Stimulated activated CD8-positive, alpha-beta memory T cell treated with anti-CD3 and anti-CD28 coated beads, Interleukin-12 subunit alpha, Interleukin-12 subunit beta, amount 100 ng/mL, for 4 hours (primary cell): ENCODE measurements at regions not wholly inside any gene's neighbourhood (a gene's known extent, or its start where the extent isn't known, plus 50 kb on each side); places are given as distances from the start of the nearest gene placed in this dataset.
"Not testable (repeated sequence)": the region's sequence is repeated elsewhere in the genome, so short reads cannot be mapped to it uniquely, and the experiment has no call there.

ENCODE experiments used
- DNase-seq: peaks from one replicate; pipeline ENCODE4 v3.0.0-alpha.2; 2020; ENCODE audit warnings: low read depth

DNA sequence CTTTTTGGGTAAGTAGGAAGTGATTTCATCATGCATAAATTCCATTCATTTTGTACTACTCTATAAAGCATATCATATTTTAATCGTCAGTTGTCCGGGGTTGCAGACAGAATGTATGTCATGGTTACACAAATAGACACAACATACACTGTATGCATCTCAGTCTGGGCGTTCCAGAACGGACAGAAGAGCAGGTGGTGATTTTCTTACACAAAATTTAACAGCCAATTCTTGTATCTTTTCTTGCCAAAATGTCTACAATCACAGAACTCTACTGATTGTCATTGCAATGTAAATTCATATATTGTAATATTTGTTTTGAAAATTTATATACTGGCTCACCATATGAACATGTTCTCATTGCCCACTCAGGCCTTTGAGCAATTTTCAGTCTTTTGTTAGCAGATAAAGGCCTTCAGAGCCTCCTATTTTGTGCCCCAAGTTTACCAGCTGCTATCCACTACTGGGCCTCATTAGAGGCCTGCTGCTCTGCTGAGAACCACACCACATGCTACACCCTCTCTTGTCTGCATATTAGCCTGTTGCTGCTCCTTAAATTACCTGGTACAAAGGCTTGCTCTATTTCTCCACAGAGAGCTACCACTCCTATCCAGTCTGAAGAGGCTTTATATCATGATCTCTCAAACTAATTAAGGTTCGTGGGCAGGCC, 61.5 kb downstream of the PRDM13 start:
- no peak for DNase-seq

DNA sequence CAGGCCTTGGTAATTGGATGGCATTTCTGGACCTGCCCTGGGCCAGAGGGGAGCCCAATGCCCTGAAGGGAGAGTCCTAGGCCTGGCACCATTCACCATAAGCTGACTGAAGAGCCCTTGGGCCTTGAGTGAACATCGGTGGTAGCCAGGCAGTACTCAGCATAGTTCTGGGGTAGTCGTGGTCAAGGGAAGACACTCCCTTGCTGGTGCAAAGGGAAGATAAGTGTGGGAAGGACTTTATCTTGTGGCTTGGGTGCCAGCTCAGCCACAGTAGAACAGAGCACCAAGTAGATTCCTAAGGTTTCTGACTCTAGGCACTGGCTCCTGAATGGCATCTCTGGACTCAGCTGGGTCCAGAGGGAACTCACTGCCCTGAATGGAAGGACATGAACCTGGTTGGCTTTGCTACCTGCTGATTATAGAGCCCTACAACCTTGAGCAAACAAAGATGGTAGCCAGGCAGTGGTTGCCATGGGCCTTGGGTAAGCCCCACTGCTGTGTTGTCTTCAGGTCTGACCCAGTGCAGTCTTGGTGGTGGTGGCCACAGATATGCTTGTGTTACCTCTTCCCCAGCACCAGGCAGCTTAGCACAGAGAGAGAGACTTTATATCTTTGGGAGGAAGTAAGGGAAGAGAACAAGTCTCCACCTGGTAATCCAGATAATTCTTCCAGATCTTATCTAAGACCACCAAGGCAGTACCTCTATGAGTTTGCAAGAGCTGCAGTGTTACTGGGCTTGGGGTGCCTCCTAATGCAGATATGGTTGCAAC, 83.5 kb downstream of the PRDM13 start:
- no peak for DNase-seq

DNA sequence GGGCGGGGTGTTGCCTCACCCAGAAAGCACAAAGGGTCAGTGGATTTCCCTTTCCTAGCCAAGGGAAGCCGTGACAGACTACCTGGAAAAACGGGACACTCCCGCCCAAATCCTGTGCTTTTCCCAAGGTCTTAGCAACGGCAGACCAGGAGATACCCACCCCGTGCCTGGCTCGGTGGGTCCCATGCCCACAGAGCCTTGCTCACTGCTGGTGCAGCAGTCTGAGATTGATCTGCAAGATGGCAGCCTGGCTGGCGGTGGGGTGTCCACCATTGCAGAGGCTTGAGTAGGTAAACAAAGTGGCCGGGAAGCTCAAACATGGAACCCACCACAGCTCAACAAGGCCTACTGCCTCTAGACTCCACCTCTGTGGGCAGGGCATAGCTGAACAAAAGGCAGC, 95.7 kb downstream of the PRDM13 start:
- DNase-seq: not testable (repeated sequence)

DNA sequence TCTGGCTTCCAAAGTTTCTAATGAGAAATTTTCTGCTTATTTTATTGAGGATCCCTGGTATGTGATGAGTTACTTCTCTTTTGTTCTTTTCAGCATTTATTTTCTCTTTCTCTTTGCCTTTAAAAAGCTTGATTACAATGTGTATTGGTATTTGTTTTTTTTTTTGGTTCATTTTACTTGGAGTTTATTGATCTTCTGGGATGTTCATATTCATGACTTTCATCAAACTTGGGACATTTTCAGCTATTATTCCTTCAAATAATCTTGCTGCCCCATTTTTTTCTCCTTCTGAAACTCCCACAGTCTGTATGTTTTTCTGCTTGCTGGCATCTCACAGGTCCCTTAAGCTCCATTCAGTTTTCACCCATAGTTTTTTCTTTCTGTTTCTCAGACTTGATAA, 102.4 kb downstream of the PRDM13 start:
- DNase-seq: no peak

DNA sequence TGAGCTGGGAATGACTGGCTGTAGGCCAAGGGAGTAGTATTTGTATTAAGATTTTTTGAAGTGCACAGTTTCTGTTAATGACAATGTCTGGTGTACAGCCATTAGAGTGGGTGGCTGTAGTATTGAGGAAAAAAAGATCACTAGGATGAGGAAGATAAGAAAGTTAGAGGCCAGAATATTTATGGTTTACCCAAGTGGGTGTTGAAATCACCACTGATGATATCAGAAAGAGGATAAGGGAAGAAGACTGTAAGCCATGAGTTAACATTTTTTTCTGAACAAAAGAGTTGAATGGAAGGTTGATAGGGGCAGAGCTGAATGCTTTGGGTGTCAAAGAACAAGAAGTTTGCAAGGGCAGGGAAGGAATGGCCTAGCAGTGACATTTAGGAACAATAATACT, 104.7 kb downstream of the PRDM13 start:
- no peak for DNase-seq

DNA sequence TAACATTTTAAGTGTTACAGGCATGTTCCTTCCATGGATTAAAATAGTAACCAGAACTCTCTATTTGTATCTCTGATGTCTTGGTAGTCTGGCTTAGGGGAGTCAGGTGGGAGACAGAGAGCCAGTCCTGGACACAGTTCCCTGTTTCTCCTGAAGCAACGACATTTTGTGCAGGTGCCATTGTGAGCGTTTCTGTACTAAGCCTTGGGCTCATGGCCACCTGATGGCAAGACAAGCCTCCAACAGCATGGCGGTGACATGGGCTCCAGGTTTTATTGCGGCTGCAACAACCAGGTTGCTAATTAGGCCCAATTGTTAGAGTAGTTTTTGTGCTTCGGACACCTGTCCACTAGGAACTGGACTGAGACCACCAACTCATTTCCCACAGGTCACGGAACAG, 105.3 kb downstream of the PRDM13 start:
- DNase-seq: no peak

DNA sequence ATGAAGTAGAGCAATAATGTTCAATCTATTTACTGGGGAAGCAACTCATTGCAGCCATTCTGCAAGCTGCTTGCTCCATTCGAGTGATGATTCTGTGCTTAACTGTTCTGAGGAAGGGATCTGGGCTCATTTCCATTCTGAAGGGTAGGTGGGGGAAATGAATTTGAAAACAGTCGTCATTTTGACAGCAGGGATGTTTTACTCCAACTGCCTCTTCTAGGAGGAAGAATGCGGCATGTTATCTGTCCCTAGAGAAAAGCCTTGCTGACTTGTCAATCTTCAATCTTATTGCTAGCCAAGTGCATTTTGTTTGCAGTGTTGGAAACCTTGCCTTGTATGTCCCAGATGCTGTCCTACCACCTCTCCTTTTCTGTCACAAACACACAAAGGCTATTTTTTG, 105.9 kb downstream of the PRDM13 start:
- no peak for DNase-seq

DNA sequence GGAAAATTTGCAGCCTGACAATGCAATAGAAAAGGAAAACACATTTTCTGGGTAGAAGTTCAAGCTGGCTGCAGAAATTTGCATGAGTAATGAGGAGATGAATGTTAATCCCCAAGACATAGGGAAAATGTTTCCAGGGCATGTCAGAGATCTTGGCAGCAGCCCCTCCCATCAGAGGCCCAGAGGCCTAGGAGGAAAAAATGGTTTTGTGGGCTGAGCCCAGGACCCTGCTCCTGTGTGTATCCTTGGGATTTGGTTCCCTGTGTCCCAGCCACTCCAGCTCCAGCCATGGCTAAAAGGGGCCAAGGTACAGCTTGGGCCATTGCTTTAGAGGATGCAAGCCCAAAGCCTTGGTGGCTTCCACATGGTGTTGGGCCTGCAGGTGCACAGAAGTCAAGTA, 115.4 kb downstream of the PRDM13 start:
- DNase-seq: not testable (repeated sequence)

DNA sequence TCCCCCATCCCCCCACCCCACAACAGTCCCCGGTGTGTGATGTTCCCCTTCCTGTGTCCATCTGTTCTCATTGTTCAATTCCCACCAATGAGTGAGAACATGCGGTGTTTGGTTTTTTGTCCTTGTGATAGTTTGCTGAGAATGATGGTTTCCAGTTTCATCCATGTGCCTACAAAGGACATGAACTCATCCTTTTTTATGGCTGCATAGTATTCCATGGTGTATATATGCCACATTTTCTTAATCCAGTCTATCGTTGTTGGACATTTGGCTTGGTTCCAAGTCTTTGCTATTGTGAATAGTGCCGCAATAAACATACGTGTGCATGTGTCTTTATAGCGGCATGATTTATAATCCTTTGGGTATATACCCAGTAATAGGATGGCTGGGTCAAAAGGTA, 123.6 kb downstream of the PRDM13 start:
- DNase-seq: not testable (repeated sequence)

DNA sequence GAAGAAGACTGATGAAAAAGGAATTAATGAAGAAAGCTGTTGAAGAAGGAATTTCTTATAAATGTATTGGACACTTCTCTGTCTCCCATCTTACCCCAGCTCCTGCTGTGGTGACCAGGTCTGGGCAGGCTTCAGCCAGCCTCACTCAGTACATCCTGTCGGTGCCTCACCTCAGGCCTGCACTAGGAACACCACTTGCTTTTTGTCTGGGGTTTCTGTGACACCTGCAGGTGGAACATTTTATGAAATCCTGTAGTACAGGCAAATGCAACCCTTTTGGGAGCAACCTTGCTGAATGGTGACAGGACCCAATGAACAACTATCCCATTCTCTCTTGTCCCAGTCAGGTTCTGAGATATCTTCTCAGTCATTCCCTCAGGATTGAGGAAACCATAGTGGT, 129.7 kb downstream of the PRDM13 start:
- no peak for DNase-seq

DNA sequence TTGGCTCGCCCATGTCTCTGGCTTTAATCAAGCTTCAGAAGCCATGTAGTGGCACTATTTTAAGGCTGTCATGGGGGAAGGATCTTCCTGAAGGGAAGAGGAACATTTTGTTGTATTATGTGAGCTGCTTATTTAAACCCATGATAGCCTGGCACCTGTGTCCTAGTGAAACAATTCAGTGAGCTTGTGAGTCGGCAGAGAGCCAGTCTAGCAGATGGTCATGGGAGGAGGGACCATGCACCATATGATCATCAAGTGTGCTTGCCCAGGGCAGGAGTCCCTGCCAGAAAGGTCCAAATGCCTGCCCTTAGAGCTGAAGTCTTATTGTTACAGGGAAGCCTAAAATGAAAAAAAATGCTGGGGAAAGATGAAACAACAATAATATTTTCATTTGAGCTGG, 132.9 kb downstream of the PRDM13 start:
- no peak for DNase-seq

DNA sequence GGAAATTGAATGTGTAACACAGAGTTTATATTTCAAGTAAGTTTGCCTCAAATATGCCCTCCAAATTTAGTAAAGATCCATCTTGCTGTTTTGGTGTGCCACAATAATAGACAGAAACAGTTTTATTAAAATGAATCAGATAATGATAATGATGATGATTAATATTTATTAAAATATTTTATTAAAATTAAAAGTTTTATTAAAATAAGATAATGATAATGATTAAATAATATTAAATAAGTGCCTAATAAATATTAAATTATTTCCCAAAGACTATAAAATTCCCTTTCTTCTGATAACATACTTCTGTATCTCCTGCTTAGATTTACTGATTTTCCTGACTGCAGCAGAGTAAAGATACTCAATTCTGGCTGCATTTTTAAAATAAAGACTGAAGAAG, 134.5 kb downstream of the PRDM13 start:
- no peak for DNase-seq

DNA sequence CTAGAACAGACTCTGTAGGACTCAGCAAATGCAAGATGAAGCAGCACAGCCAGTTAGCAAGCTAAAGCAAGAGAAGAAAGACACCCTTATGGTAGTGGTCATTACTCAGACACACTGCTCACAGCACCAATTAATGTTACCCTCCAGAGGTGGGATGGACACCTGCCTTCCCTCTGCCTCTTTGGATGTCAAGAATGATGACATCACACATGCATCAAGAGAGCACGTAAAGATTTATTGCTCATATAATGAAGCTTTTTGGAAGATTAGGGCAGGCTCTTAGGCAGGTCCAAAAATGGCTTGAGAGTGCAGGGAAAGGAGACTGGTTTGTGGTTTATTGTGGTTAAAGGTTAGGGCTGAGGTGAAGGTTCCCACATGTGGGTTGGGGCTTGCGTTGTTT, 137.0 kb downstream of the PRDM13 start:
- no peak for DNase-seq

DNA sequence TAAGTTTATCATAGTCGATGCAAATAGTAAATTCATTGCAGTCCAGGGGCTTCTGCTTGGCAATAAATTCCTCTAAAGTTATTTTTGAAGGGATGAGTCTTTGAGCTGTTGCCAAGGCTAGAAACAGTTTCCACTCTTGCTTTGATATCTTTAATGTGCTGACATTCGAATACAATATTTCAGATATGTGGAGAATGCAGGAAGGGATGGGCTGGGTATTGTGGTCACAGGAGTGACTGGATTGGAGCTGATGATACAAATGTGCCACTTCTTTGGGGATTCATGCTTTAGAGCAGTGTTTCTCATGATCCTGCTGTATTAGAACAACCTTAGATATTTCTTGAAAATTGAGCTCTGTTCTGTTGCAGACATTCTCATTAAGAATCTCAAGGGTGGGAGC, 139.0 kb downstream of the PRDM13 start:
- DNase-seq: no peak

DNA sequence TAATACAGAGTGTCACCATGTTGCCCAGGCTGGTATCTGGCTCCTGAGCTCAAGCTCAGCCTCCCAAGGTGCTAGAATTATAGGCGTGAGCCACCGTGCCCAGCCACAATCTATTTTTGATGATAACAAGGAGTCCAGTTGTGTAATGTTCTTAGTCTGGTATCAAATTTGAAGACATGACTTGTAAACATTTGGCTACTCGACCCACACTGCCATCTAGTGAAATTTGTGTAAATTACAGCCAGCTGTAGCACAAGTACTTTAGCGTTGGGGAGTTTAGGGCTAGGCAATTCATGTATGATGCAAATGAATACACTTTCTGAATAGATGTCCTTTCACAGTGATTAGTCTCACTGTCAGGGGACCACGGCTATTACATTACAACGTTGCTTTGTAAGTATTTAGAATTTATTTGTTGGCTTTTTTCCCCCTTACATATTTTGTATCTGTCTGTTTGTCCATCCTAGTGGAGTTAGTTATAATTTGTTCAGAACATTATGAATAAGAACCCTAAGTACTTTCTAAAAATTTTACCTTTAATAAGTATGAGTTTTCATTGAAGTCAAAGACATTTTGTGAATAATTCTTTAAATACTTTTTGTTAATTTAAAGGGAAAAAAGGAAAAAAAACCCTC, 139.7 kb downstream of the PRDM13 start:
- peak; percentile 8 for DNase-seq

DNA sequence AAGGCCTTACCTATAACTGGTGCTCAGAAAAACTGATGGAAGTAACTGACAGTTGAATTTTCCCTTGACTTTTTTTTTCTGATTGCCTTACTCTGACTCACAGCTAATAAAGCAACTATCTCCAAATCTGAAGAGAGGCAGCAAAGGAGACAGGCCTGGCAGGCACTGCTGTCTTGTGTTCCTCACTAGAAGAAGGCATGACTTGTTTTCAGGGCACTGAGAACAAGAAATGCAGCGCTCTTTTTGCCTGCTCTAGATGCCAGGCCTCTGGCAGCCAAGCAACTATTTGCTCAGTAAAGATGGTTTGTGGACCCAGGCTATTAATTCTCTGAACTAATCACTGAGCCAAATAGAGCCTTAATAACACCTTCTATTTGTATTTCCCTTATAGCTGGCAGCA, 155.1 kb downstream of the PRDM13 start:
- no peak for DNase-seq

DNA sequence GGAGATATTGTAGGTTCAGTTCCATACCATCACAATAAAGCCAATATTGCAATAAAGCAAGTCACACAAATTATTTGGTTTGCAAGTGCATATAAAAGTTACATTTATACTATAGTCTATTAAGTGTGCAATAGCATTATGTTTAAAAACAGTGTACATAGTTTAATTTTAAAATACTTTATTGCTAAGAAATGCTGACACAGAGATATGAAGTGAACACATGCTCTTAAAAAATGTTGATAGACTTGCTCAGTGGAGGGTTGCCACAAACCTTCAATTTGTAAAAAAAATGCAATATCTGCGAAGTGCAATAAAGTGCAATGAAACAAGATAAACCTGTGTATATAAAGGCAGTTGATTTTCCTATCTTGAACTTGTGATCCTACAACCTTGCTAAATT, 161.5 kb downstream of the PRDM13 start:
- DNase-seq: no peak

DNA sequence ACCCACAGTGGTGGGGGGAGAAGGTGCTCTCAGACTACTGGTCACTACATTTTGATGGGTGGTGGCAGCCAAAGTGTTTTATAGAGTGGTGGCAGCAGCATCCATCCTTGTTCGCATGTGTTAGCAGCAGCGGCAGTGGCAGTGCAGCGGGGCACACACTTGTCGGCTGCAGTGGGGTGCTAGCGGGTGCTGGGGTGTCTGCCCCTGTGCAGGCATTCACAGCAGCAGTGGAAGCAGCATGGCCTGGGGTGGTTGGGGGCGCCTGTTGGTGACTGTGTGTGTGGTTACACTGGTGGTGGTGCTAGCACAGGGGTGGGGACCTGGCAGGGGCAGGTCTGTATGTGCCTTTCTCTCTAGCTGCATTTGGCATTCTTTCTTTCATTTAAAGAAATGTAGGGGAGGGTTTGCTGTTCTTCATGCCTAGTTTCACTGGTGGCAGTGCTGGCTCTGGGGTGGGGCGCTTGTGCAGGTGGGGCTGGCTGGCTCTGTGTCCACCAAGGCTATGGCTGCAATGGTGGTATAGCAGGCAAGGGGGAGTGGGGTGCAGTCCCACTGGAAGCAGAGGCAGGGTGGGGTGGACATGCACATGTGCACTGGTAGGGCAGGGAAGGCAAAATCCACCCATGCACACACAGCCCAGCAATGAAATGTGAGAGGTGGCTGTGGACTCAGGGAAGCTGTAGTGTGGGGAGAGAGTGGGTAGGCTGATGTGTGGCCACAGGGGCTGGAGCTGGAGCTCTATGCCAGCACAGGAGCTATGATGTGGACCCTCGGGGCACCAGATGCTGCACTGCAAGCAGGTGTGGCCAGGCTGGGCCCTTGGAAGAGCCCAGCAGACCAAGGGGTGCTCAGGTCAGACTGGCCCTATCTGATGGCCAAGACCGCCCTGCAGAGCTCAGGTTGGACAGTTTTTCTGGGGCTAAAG, 173.3 kb downstream of the PRDM13 start:
- no peak for DNase-seq

DNA sequence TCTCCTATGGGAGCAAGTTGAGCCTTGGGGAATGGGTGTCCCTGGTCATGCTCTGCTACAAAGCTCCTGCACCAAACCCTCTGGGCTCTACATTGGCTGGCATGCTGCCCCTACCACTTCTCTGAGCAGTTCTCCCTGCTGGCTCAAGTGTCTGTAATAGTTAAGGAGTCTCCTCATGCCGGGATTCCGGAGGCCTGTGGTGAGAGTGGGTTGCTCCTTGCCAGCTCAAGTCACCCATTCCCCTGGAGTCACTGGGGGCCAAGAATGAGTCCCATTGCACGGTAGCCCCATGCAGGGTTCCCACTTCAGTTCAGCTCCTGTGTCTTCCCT, 173.9 kb downstream of the PRDM13 start:
- no peak for DNase-seq

DNA sequence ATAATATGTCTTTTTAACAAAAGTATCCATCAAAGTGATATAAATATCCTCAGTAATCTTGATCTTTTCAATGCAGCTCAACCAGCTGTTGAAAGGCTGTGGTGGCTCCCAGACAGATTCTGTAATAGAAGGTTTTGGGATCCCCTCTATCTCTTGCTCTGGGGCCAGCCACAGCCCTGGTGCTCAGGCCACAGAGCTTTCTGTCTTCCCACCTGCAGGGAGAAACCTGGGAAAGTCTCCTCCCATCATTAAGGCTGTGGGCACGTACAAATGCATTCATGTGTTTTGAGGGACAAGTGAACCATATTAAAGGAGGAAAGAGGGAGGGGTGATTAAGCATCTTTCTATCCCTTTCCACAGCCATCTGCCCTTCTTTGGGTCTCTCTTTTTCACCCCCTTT, 183.1 kb downstream of the PRDM13 start:
- no peak for DNase-seq

DNA sequence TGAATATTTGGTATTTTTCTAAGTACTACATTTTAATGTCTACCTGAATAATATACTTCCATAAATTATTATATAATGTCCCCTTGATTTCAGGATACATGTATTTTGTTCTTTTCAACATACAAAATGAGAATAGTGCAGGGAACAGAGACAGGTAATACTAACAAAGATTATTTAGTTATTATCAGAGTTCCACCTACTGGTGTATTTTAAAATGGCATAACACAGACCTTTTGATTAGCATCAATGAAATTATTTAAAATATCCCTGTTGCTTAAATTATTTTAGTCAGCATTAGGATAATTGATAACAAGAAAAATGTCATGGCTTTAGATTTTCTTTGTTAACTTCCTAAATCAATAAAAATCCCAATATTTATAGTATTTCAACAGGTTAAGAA, 184.0 kb downstream of the PRDM13 start:
- no peak for DNase-seq

DNA sequence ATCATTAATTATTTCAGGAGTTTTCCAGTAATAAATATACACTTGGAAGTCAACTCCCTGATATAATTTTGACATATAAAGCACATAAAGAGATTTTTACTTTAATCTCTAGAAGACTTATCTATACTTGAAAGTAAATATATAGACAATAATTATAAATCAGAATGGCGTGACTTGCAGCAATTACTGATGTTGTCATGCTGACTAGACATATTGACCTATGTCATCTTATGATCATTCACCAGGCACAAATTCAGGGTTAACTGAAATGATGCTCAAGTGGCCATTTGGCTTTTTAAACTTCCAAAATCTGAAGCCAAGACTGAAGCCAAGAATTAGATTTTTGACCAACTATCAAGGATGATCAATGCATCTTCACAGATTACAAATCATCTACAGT, 192.2 kb downstream of the MCHR2 start:
- DNase-seq: no peak
